ENCODE measurements at regions not wholly inside any gene's neighbourhood (a gene's known extent, or its start where the extent isn't known, plus 50 kb on each side); places are given as distances from the start of the nearest gene placed in this dataset.

- Histone ChIP-seq H3K27ac (ENCODE audit: control insufficient read depth, insufficient read depth) (no peak overlapping the region), H3K4me1 (ENCODE audit: control insufficient read depth, insufficient read depth, low read length) (no peaks in the 10 kb centered on the region), H3K4me3 (no peak overlapping the region), H3K79me2 (ENCODE audit: control insufficient read depth, insufficient read depth, low read length) (no peaks in the 10 kb centered on the region), H3K4me2 (ENCODE audit: control insufficient read depth, insufficient read depth) (no peak overlapping the region), H3K36me3 (ENCODE audit: control insufficient read depth in 2 of 2, insufficient read depth in 2 of 2, low read length in 1 of 2) (no peaks in the 10 kb centered on the region), H3K9ac (ENCODE audit: control insufficient read depth, insufficient read depth, low read length) (no peak overlapping the region), H3K9me3 (replicated peaks; ENCODE audit: control insufficient read depth, insufficient read depth, low read length) (no peaks in the 10 kb centered on the region), H2AFZ (ENCODE audit: control insufficient read depth, low read depth, low read length) (no peak overlapping the region), H4K20me1 (ENCODE audit: control insufficient read depth, insufficient read depth) (no peaks in the 10 kb centered on the region), H3K27me3 (replicated peaks in 1 of 2; ENCODE audit: control insufficient read depth in 2 of 2, insufficient read depth in 2 of 2, low read length in 1 of 2) (no peaks in the 10 kb centered on the region)
- POLR2A ChIA-PET, result no interaction called here
- RAD21 ChIA-PET (ENCODE audit: unreplicated experiment), result no interaction called here
- BruUV-seq (replicated peaks), result no TSS peak
- CTCF ChIA-PET, result interaction anchor here (2.3 kb wide), 1 partner anchor 11 kb away, joined by 6 read pairs; no protein-coding TSS in a partner anchor
- in situ Hi-C loops (cut with MboI) (no loop called here), intact Hi-C loops (cut with micrococcal nuclease; ENCODE audit: unreplicated experiment) (no loop called here)
- ATAC-seq (no peak), FAIRE-seq (no peak), DNase-seq (ENCODE audit: low read depth, low spot score) (no peak)
- no peak for TF ChIP-seq SPI1 (IDR thresholded peaks at IDR 0.05; ENCODE audit: borderline replicate concordance, insufficient read depth, low read depth, low read length)
- TF ChIP-seq YBX1 (IDR thresholded peaks at IDR 0.05), result no peak
- no peak for TF ChIP-seq EZH2 (IDR thresholded peaks at IDR 0.05; ENCODE audit: borderline replicate concordance, control insufficient read depth, low read depth, low read length)
- TF ChIP-seq IKZF1 (conservative IDR thresholded peaks at IDR 0.05), result no peak
- SMC1A ChIA-PET (ENCODE audit: uncharacterized antibody, unreplicated experiment), result interaction anchor here (1.0 kb wide), 1 partner anchor 14 kb away, joined by 3 read pairs; no protein-coding TSS in a partner anchor
- 75% methylated on average over 5 of the region's 5 CpGs for WGBS (ENCODE audit: insufficient coverage, insufficient replicate concordance, low lambda C conversion rate, missing lambda C conversion rate)
Measured at GRCh38 chr15:66896611-66897010, 168.8 kb upstream of the SMAD3 start.

DNA sequence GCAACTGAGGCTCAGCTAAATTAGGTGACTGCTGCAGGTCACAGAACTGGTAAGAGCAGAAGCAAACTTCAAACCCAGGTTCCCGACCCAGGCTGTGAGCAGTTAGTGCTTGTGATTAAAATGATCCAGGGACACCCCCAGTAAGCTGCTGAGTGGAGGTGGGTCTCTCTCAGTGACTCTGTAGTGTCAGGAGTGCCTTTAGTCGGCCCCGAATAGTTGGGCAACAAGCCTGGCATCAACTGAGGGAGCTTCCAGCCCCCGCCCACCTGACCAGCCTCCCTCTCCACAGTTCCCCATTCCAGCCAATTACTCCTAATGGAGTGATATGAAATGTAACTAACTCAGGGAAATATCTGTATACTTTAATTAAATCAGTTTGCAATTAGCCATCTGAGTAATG, 168.0 kb upstream of the SMAD3 start:
- H3K9ac ChIP-seq (ENCODE audit: control insufficient read depth, insufficient read depth, low read length), result no peak overlapping the region
- no peaks in the 10 kb centered on the region for H3K36me3 ChIP-seq (ENCODE audit: control insufficient read depth in 2 of 2, insufficient read depth in 2 of 2, low read length in 1 of 2)
- no peak overlapping the region for H3K27ac ChIP-seq (ENCODE audit: control insufficient read depth, insufficient read depth)
- H3K79me2 ChIP-seq (ENCODE audit: control insufficient read depth, insufficient read depth, low read length), result no peaks in the 10 kb centered on the region
- intact Hi-C loops (cut with micrococcal nuclease; ENCODE audit: unreplicated experiment) (no loop called here), in situ Hi-C loops (cut with MboI) (no loop called here)
- FAIRE-seq (no peak), ATAC-seq (no peak), DNase-seq (ENCODE audit: low read depth, low spot score) (no peak)
- H3K27me3 ChIP-seq (replicated peaks in 1 of 2; ENCODE audit: control insufficient read depth in 2 of 2, insufficient read depth in 2 of 2, low read length in 1 of 2), result no peaks in the 10 kb centered on the region
- ChIA-PET CTCF (interaction anchor here (2.3 kb wide), 1 partner anchor 10 kb away, joined by 6 read pairs; no protein-coding TSS in a partner anchor), RAD21 (ENCODE audit: unreplicated experiment) (no interaction called here), POLR2A (no interaction called here), SMC1A (ENCODE audit: uncharacterized antibody, unreplicated experiment) (no interaction called here)
- H4K20me1 ChIP-seq (ENCODE audit: control insufficient read depth, insufficient read depth), result no peaks in the 10 kb centered on the region
- H3K9me3 ChIP-seq (replicated peaks; ENCODE audit: control insufficient read depth, insufficient read depth, low read length), result no peaks in the 10 kb centered on the region
- TF ChIP-seq POU2F2 (IDR thresholded peaks at IDR 0.05; ENCODE audit: borderline replicate concordance, low read depth, low read length) (no peak), MXI1 (IDR thresholded peaks at IDR 0.05; ENCODE audit: low read depth, low read length) (no peak)
- BruUV-seq (replicated peaks), result no TSS peak
- H3K4me3 ChIP-seq, result no peak overlapping the region
- no peak overlapping the region for H3K4me2 ChIP-seq (ENCODE audit: control insufficient read depth, insufficient read depth)
- H3K4me1 ChIP-seq (ENCODE audit: control insufficient read depth, insufficient read depth, low read length), result no peaks in the 10 kb centered on the region
- no peak overlapping the region for H2AFZ ChIP-seq (ENCODE audit: control insufficient read depth, low read depth, low read length)
- WGBS (ENCODE audit: insufficient coverage, insufficient replicate concordance, low lambda C conversion rate, missing lambda C conversion rate), result 41% methylated on average over 4 of the region's 4 CpGs
